ENCODE measurements at regions not wholly inside any gene's neighbourhood (a gene's known extent, or its start where the extent isn't known, plus 50 kb on each side); places are given as distances from the start of the nearest gene placed in this dataset.

DNA sequence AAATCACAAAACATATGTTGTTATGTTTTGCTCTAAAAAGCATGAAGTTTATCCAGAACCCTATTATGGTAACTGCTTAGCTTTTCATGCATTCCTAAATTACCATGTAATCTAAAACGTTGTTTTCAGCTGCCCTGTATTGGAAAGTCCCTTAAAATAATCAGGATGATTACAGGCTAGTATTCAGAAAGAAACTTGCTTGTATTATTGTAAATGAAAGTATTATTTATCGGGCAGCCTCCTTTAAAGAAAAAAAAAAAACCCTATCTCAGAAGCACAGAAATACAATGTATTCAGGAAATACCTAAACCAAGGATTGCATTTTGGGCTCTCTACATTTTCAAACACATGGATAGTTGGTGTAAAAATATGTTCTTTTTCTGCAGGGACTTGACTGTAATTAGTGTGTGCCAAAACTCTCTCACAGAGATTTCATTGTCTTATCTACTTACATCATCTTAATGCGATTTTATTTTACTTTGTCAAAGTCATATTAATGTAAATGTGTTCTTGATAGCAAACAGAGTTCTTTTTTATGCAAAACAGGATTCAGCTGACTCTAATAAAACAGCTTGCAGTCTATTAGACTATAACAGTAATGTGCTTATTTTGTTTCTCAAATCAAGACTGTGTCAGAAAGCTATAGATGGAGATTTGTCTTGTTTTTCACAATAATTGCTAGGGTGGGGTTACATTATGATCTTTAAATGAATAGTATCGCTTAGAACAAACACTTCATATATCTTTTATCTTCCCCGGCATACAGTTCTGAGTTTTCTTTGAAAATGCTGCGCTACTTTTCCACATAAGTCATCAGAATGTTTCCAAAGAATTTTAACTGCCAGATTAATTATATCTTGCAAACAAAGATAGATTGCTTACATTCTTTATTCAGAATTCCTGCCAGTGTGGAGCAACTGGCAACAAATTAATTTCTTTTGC, 65.3 kb upstream of the ARID5B start:
- TF ChIP-seq POLR2A (IDR thresholded peaks at IDR 0.05): no peak
- TF ChIP-seq, protein P1, sequence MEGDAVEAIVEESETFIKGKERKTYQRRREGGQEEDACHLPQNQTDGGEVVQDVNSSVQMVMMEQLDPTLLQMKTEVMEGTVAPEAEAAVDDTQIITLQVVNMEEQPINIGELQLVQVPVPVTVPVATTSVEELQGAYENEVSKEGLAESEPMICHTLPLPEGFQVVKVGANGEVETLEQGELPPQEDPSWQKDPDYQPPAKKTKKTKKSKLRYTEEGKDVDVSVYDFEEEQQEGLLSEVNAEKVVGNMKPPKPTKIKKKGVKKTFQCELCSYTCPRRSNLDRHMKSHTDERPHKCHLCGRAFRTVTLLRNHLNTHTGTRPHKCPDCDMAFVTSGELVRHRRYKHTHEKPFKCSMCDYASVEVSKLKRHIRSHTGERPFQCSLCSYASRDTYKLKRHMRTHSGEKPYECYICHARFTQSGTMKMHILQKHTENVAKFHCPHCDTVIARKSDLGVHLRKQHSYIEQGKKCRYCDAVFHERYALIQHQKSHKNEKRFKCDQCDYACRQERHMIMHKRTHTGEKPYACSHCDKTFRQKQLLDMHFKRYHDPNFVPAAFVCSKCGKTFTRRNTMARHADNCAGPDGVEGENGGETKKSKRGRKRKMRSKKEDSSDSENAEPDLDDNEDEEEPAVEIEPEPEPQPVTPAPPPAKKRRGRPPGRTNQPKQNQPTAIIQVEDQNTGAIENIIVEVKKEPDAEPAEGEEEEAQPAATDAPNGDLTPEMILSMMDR (IDR thresholded peaks at IDR 0.05): no peak
- intact Hi-C loops (cut with DNase I; ENCODE audit: low total_unique reads): no loop called here
- H3K4me1 ChIP-seq: peaks cover 6 to 9% of the 10 kb centered on the region in 2 donors
- H3K27me3 ChIP-seq: no peaks in the 10 kb centered on the region
- no peak overlapping the region for H3K4me3 ChIP-seq
- H3K36me3 ChIP-seq: no peaks in the 10 kb centered on the region
- peak overlapping the region; percentile 77 to 83 for H3K27ac ChIP-seq
- no peaks in the 10 kb centered on the region for H3K9me3 ChIP-seq
- no peak for DNase-seq

DNA sequence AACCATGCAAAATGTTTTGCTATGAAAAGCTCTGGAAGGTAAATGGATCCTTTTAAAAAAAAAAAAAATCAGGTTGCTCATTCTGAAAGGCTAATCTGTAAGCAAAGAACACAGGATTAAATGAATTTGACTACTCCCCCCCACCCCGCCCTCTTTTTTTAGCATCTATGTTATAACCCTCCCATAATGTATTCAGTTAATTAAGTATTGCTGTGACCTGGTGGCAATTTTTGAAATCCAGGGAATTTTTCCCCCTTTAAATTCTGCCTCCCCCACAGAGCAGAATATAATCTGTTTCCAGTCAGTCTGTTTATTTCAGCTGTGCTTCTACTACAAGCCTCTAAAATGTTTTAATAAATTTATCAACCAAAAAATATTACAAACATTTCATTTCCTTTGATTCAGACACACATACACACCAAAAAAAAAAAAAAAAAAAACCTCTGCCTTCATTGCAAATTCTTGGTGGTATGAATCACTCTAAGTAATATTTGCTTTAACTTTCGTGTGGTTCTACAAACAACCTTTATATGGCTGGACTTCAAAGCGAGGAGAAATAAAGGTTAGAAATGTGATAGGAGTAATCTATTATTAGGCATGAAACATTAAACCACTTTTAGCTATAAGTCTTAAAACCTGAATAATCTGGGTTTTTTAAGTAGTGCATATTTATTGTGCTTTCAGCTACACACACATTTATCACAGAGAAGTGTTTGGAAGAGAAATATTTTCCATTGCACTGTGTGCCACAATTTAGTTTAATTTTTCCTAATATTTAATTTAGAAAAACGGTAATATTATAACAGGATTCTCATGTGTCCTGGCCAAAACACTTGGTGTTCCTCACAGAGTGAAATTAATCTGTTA, 64.4 kb upstream of the ARID5B start:
- no peaks in the 10 kb centered on the region for H3K9me3 ChIP-seq
- no peak for DNase-seq
- no peaks in the 10 kb centered on the region for H3K36me3 ChIP-seq
- TF ChIP-seq POLR2A (IDR thresholded peaks at IDR 0.05): no peak
- TF ChIP-seq, protein P1 (IDR thresholded peaks at IDR 0.05): no peak
- H3K27me3 ChIP-seq: no peaks in the 10 kb centered on the region
- no peak overlapping the region for H3K4me3 ChIP-seq
- peak overlapping the region; percentile 77 to 83 for H3K27ac ChIP-seq
- H3K4me1 ChIP-seq: peaks cover 6 to 9% of the 10 kb centered on the region in 2 donors
- intact Hi-C loops (cut with DNase I; ENCODE audit: low total_unique reads): no loop called here

DNA sequence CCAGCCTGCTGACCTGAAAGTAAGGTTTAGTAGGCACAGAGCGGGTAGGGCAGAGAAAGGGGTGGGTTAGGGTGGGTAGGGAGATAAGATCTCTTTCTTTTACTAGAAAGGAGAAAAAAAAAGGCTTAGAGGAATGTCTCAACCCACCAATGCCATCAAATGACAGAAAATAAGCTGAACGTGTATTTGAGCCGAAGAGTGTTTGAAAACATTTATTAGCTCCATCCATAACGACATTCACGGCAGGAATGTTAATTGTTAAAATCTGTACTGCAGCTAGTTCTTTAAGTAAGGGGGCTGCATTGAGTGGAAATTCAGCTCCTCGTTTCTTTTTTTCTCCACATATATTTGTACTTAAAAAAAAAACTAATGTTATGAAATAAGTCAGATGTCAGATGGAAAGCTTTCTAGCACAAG, 63.7 kb upstream of the ARID5B start:
- intact Hi-C loops (cut with DNase I; ENCODE audit: low total_unique reads): no loop called here
- TF ChIP-seq, protein P1 (IDR thresholded peaks at IDR 0.05): no peak
- TF ChIP-seq POLR2A (IDR thresholded peaks at IDR 0.05): no peak
- H3K4me3 ChIP-seq: no peak overlapping the region
- no peak for DNase-seq
- peaks cover 6 to 9% of the 10 kb centered on the region in 2 donors for H3K4me1 ChIP-seq
- H3K9me3 ChIP-seq: no peaks in the 10 kb centered on the region
- H3K36me3 ChIP-seq: no peaks in the 10 kb centered on the region
- H3K27me3 ChIP-seq: no peaks in the 10 kb centered on the region
- H3K27ac ChIP-seq: peak overlapping the region; percentile 74 to 83

DNA sequence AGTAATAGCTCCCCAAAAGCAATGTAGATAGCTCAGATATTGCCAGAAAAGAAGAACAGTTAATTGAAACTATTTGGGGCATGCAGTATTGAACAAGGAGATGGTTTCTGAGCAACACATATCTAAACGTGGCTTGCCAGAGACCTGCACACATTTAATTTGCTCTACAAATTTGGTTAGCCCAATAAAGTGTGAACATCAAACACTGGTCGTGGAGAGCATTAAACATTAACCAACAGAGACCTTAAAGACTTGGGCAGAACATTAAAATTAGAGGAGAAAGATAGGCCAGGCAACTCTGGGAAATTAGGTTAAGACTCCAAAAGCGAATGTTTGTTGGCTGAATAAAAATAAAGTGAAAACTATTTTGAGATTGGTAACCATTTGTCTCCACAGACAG, 61.6 kb upstream of the ARID5B start:
- no peaks in the 10 kb centered on the region for H3K9me3 ChIP-seq
- DNase-seq: no peak
- no peak overlapping the region for H3K27ac ChIP-seq
- peaks cover 4% of the 10 kb centered on the region in 2 donors for H3K4me1 ChIP-seq
- no peaks in the 10 kb centered on the region for H3K36me3 ChIP-seq
- intact Hi-C loops (cut with DNase I; ENCODE audit: low total_unique reads): no loop called here
- no peak overlapping the region for H3K4me3 ChIP-seq
- H3K27me3 ChIP-seq: no peaks in the 10 kb centered on the region
- TF ChIP-seq, protein P1 (IDR thresholded peaks at IDR 0.05): no peak
- TF ChIP-seq POLR2A (IDR thresholded peaks at IDR 0.05): no peak

Measured in uterus (tissue), 3 donors.